ENCODE measurements at regions not wholly inside any gene's neighbourhood (a gene's known extent, or its start where the extent isn't known, plus 50 kb on each side); places are given as distances from the start of the nearest gene placed in this dataset.

DNA sequence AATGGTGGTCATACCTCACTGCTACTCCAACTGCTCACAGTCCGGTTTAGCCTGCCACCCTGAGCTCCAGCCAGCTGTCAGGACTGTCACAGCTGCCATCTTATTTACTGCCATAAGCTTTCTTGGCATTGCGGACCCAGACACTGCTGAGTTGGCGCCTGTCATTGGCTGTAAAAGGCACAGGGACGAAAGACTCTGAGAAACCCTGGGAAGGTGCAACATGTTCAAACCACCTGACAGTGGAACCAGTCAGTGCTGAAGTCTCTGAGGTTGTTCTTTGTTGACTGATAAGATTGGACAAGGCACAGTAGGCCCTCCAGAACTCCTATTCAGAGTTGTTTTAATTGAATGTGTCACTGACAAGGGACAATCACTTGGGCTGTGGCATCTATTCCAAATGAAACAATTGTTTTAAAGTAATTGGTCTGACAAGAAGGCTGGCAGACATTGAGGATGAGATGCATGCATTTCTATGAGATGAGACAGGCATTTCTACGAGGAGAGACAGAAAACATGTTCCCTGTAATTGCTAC lies 927.8 kb downstream of the STPG2 start:
- Histone ChIP-seq H3K27ac (no peak overlapping the region), H3K4me1 (no peaks in the 10 kb centered on the region), H3K27me3 (no peaks in the 10 kb centered on the region), H3K9me3 (no peaks in the 10 kb centered on the region), H3K4me3 (no peak overlapping the region), H3K36me3 (no peaks in the 10 kb centered on the region)
- ATAC-seq (no peak), DNase-seq (no peak)
- intact Hi-C loops (cut with DNase I) = no loop called here
- 72 to 79% (median 75%) methylated on average over 5 of the region's 5 CpGs for WGBS, 4 donors
- no peak for TF ChIP-seq CTCF (IDR thresholded peaks at IDR 0.05)
- no peak for TF ChIP-seq POLR2A (IDR thresholded peaks at IDR 0.05)

GRCh38 chr4:97216046-97216445 lies 927.2 kb downstream of the STPG2 start:
- H3K27me3 ChIP-seq = no peaks in the 10 kb centered on the region
- TF ChIP-seq CTCF (IDR thresholded peaks at IDR 0.05) = no peak
- no peak for TF ChIP-seq POLR2A (IDR thresholded peaks at IDR 0.05)
- 80 to 83% (median 82%) methylated on average over 4 of the region's 4 CpGs for WGBS, 4 donors
- DNase-seq = no peak
- no peaks in the 10 kb centered on the region for H3K36me3 ChIP-seq
- intact Hi-C loops (cut with DNase I) = no loop called here
- ATAC-seq = no peak
- H3K9me3 ChIP-seq = no peaks in the 10 kb centered on the region
- H3K4me1 ChIP-seq = no peaks in the 10 kb centered on the region
- no peak overlapping the region for H3K27ac ChIP-seq
- H3K4me3 ChIP-seq = no peak overlapping the region

GRCh38 chr4:97235521-97235920 lies 907.8 kb downstream of the STPG2 start:
- DNase-seq (no peak), ATAC-seq (no peak)
- H3K9me3 ChIP-seq = peaks cover 0 to 6% (median 0%) of the 10 kb centered on the region in 12 donors
- no peaks in the 10 kb centered on the region for H3K36me3 ChIP-seq
- intact Hi-C loops (cut with DNase I) = no loop called here
- no peak for TF ChIP-seq POLR2A (IDR thresholded peaks at IDR 0.05)
- TF ChIP-seq CTCF (IDR thresholded peaks at IDR 0.05) = no peak
- H3K4me1 ChIP-seq = no peaks in the 10 kb centered on the region
- H3K27me3 ChIP-seq = no peaks in the 10 kb centered on the region
- no peak overlapping the region for H3K27ac ChIP-seq
- no peak overlapping the region for H3K4me3 ChIP-seq
- WGBS, 4 donors = 30 to 33% (median 32%) methylated on average over 3 of the region's 3 CpGs

DNA sequence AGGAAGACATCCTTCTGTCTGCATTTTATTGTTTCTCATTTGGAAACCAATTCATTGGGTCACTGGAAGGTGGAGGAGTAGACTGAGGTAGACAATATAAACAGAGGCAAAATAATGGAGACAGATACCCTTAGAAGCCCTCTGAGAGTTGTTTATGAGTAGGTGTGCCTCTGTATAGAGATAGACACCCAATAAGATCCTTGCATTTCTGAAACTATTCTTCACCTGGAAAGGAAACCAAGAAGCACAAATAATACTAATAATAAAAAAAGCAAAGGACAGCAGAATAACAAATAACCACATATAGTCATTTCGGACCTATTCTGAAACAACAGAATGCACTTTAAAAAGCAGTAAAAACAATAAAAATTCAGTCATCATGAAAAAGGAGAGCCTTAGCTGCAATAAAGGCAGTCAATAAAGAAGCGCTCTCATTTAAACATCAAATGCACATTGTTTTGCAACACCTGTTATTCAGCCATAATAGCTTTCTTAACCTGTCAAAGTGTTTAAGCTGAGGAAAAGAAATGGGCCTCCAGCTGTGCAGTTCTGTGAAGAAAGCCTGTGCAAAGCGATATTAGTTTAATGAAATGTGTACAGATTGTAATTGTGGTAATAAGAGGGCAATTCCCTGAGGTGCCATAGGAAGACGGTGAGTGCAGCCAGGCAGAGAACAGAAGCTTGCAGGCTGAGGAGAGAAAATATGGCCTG lies 904.2 kb downstream of the STPG2 start:
- intact Hi-C loops (cut with DNase I) = no loop called here
- WGBS, 4 donors = 75 to 87% (median 76%) methylated on average over 4 of the region's 4 CpGs
- DNase-seq = no peak
- H3K27ac ChIP-seq = no peak overlapping the region
- no peaks in the 10 kb centered on the region for H3K27me3 ChIP-seq
- peaks cover 0 to 6% (median 0%) of the 10 kb centered on the region in 12 donors for H3K9me3 ChIP-seq
- no peaks in the 10 kb centered on the region for H3K4me1 ChIP-seq
- H3K36me3 ChIP-seq = no peaks in the 10 kb centered on the region
- TF ChIP-seq CTCF (IDR thresholded peaks at IDR 0.05) (no peak), POLR2A (IDR thresholded peaks at IDR 0.05) (no peak)
- no peak for ATAC-seq
- H3K4me3 ChIP-seq = no peak overlapping the region
